T-helper 17 cell (primary cell): ENCODE measurements at regions not wholly inside any gene's neighbourhood (a gene's known extent, or its start where the extent isn't known, plus 50 kb on each side); places are given as distances from the start of the nearest gene placed in this dataset.

ENCODE experiments used
- ATAC-seq: fragments of 150-1000 bp; cut with Tn5 transposase; 2 replicates; pipeline ENCODE4 v1.10.0; 2021; ENCODE audit warnings: mild to moderate bottlenecking, moderate library complexity
- DNase-seq, 3 donors: peaks; one replicate each; pipeline versions ENCODE4 v3.0.0 to v3.0.0-alpha.2; 2020 to 2021
- H3K9me3 ChIP-seq: one replicate; pipeline ENCODE4 v1.7.0; 2013; ENCODE audit warnings: low read length, mild to moderate bottlenecking; ENCODE audit not compliant: control insufficient read depth, poor library complexity, severe bottlenecking
- H3K27ac Mint-ChIP-seq: one replicate; pipeline ENCODE4 v1.8.0; 2022; ENCODE audit warnings: mild to moderate bottlenecking, moderate library complexity, mixed read lengths
- H3K27me3 Mint-ChIP-seq: one replicate; pipeline ENCODE4 v1.8.0; 2022; ENCODE audit warnings: mixed read lengths
- H3K36me3 Mint-ChIP-seq: one replicate; pipeline ENCODE4 v1.8.0; 2022; ENCODE audit warnings: low read depth, mixed read lengths
- H3K4me1 Mint-ChIP-seq: one replicate; pipeline ENCODE4 v1.8.0; 2022; ENCODE audit warnings: mild to moderate bottlenecking, mixed read lengths
- H3K4me3 Mint-ChIP-seq: one replicate; pipeline ENCODE4 v1.8.0; 2022; ENCODE audit warnings: mild to moderate bottlenecking, moderate library complexity, mixed read lengths

DNA sequence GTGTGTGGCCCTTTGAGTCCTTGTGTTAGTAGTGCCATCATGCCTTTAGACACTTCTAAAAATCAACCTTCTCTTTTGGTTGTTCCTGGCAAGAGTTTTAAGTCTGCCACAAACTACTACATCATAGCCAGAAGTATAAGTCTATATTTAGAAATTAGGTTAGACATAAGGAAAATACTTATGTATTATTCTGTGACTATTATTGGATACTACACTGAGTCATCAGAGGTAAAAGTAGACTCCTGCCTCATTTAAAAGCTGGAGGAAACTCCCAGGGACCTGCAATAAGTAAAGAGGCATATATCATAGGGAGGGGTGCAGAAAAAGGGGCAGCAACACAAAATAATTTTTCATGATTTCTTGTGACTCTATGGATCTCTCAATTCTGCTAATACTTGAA lies 99.4 kb upstream of the OSR1 start:
- Mint-ChIP-seq H3K27me3 (peaks cover 23% of the 10 kb centered on the region), H3K36me3 (no peaks in the 10 kb centered on the region), H3K27ac (no peak overlapping the region), H3K4me1 (no peaks in the 10 kb centered on the region), H3K4me3 (no peak overlapping the region)
- H3K9me3 ChIP-seq = no peaks in the 10 kb centered on the region
- ATAC-seq (no peak), DNase-seq (no peak)

DNA sequence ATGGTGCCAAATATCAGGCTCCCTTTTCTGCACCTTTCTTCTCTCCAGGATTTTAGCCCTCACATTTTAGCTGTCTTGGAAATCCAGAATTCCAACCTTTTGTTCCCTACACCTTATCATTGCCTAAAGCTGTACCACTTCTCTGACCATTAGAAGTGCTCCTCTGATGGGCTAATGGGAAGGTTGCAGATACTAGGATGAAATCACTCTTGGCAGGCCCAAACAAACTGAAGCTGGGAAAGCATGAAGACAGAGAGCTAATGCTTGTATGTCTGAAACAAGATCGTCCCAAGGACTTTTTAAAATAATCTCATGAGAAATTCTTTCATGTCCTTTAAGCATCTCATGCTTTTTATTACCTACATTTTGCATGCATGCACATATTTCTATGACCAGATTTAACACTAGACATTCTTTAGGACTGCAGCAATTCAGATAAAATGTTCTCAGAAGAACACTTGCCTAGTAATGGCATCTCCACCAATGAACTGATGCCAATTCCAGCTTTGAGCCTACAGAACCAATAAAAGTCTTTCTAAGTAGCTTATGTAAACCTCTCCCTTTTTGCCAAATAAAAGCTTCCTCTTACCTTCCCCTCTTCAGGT lies 98.4 kb upstream of the OSR1 start:
- H3K4me3 Mint-ChIP-seq = no peak overlapping the region
- H3K36me3 Mint-ChIP-seq = no peaks in the 10 kb centered on the region
- H3K4me1 Mint-ChIP-seq = no peaks in the 10 kb centered on the region
- DNase-seq (no peak), ATAC-seq (no peak)
- peaks cover 13% of the 10 kb centered on the region for H3K27me3 Mint-ChIP-seq
- no peak overlapping the region for H3K27ac Mint-ChIP-seq
- H3K9me3 ChIP-seq = no peaks in the 10 kb centered on the region

DNA sequence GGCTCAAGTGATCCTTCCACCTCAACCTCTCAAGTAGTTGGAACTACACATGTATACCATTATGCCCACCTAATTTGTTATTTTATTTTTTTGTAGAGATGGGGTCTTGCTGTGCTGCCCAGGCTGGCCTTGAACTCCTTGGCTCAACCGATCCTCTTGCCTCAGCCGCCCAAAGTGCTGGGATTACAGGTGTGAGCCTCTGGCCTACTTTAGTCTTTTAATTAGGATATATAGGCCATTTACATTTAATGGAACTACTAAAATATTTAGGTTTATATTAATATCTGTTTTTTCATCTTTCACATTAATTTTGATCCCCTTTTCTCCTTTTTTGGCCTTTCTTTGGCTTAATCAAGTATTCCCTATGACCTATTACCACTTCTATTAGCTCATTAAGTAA lies 95.7 kb upstream of the OSR1 start:
- DNase-seq (no peak), ATAC-seq (no peak)
- no peaks in the 10 kb centered on the region for H3K36me3 Mint-ChIP-seq
- no peak overlapping the region for H3K27ac Mint-ChIP-seq
- H3K4me3 Mint-ChIP-seq = no peak overlapping the region
- no peaks in the 10 kb centered on the region for H3K4me1 Mint-ChIP-seq
- no peaks in the 10 kb centered on the region for H3K27me3 Mint-ChIP-seq
- no peaks in the 10 kb centered on the region for H3K9me3 ChIP-seq

DNA sequence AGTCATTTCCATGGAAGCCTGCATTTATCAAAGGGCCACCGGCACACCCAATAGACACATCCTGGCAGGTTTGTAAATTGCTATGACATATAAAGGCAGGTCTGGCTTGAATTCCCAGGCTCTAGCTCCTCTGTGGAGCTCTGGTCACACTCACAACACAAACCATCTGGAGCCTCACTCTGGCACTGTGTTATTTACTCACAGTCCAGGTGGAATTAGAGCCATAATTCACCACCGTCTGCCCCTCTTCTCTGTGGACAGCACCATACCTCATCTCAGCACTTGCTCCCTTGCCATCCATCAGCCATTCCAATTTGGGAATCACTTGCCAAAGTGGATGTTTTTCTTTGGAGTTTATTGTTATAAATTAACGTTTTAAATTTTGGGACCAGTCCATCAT lies 84.3 kb upstream of the OSR1 start:
- H3K4me1 Mint-ChIP-seq = no peaks in the 10 kb centered on the region
- no peak overlapping the region for H3K27ac Mint-ChIP-seq
- DNase-seq (no peak), ATAC-seq (no peak)
- no peaks in the 10 kb centered on the region for H3K36me3 Mint-ChIP-seq
- H3K27me3 Mint-ChIP-seq = peaks cover 10% of the 10 kb centered on the region
- no peak overlapping the region for H3K4me3 Mint-ChIP-seq
- H3K9me3 ChIP-seq = no peaks in the 10 kb centered on the region

DNA sequence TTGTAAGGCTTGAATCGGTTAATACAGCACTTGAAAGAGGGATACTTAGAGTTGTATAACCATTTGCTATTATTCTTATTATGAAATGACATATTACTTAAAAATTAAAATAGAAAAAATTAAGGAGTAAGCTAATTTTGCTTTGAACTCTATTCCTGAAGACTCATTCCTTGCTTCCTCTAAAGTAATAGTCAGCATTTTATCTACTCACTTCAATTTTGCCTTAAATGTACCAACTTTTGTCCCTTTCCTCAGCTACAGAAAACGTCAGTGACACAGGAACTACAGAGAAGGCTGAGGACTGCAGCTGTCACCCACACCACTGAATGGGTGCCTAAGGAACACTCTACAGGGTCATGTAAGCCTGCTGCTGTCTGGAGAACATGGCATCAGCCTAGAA lies 80.7 kb upstream of the OSR1 start:
- Mint-ChIP-seq H3K27ac (no peak overlapping the region), H3K4me1 (no peaks in the 10 kb centered on the region), H3K27me3 (peaks cover 23% of the 10 kb centered on the region), H3K4me3 (no peak overlapping the region), H3K36me3 (no peaks in the 10 kb centered on the region)
- no peaks in the 10 kb centered on the region for H3K9me3 ChIP-seq
- ATAC-seq (no peak), DNase-seq (no peak)

DNA sequence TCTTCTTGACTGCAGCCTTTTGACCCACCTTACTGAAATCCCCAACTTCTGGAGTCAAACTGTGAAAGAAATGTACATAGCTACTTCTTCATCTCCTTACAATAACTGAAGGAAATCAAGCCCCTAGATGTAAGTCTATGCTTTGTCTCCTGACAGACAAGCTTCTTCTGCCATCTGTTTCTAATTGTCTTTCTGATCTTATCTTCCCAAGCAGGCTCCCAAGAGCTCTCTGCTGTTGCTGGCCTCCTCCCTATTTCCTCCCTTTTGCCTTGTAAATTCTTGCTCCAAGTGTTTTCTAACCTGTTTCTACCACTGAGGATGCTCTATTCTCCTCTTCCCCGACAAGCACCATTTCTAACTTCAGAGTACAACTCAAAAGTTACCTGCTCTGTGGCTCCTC lies 77.4 kb upstream of the OSR1 start:
- Mint-ChIP-seq H3K36me3 (no peaks in the 10 kb centered on the region), H3K4me3 (no peak overlapping the region), H3K27me3 (peaks cover 27% of the 10 kb centered on the region), H3K27ac (no peak overlapping the region), H3K4me1 (no peaks in the 10 kb centered on the region)
- no peaks in the 10 kb centered on the region for H3K9me3 ChIP-seq
- DNase-seq = no peak
- ATAC-seq = no peak

DNA sequence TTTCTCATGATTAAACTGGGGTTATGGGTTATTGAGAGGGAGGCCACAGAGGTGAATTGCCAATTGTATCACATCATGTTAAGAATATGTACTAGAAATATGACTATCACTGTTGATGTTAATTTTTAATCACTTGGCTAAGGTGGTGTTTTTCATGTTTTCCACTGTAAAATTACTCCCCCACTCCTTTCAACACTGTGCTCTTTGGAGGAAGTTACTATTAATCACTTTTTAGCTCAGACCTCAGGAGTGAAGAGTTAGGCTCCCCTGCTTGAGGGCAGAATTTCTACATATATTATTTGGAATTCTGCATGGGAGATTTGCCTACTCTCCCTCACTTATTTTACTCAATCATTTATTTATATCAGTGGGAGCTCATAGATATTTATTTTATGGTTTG lies 76.0 kb upstream of the OSR1 start:
- H3K27me3 Mint-ChIP-seq = peaks cover 37% of the 10 kb centered on the region
- no peak overlapping the region for H3K27ac Mint-ChIP-seq
- no peaks in the 10 kb centered on the region for H3K9me3 ChIP-seq
- DNase-seq (no peak), ATAC-seq (no peak)
- no peak overlapping the region for H3K4me3 Mint-ChIP-seq
- no peaks in the 10 kb centered on the region for H3K36me3 Mint-ChIP-seq
- no peaks in the 10 kb centered on the region for H3K4me1 Mint-ChIP-seq

DNA sequence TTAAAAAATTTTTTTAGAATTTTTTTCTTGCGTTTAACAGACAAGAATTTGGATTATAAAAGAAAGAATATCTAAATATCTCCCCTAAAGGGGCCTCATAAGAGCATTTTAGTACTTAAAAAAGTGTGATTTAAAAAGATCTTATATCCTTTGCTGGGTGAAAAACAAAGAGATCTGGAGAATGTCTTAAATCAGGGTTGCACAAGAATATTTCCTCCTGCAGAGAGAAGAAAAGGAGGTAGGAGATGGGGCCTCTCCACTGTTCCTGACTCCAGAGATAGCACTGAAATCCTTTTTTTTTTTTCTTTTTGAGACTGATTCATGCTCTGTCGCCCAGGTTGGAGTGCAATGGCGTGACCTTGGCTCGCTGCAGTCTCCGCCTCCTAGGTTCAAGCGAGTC lies 68.5 kb upstream of the OSR1 start:
- Mint-ChIP-seq H3K27me3 (peaks cover 43% of the 10 kb centered on the region), H3K4me1 (no peaks in the 10 kb centered on the region), H3K4me3 (no peak overlapping the region), H3K36me3 (no peaks in the 10 kb centered on the region), H3K27ac (no peak overlapping the region)
- H3K9me3 ChIP-seq = no peaks in the 10 kb centered on the region
- ATAC-seq = no peak
- no peak for DNase-seq

DNA sequence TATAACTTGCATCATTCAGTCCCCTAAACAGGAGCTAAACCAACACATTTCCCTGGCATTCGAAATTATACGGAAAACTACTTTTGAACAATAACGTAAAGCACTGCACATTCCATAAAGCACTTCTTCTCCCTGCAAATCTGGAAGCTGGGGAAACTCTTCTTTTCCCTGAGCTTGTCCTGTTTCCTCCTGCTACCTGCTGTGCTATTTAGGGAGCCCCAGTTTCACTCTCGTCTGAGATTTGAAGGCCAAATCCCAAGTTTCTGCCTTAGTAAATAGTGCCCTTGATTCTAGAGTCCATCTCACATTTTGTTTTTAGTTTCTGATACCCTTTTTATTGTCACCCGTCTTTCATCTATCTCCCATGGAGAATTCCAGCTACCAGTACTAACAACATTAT lies 67.7 kb upstream of the OSR1 start:
- H3K9me3 ChIP-seq = no peaks in the 10 kb centered on the region
- H3K27me3 Mint-ChIP-seq = peaks cover 49% of the 10 kb centered on the region

DNA sequence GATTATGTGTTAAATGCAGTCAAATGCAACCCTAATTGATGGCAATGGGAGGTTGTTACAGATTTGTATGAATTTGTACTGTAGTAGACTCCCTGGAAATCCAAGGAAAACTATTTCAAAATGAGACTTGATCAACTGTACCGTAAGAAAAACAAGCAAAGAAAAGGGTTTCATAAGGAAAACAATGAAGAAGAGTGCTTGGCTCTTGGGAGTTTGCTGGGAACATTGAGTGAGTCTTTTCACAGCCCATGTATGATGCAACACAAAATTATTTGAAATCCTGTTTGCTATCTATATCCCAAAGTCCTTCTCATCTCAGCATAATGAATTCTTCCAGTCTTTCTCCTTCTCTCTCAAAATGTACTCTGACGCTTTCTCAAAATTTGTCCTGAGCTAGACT lies 67.0 kb upstream of the OSR1 start:
- no peak for DNase-seq
- Mint-ChIP-seq H3K4me1 (no peaks in the 10 kb centered on the region), H3K4me3 (no peak overlapping the region), H3K27me3 (peaks cover 49% of the 10 kb centered on the region), H3K36me3 (no peaks in the 10 kb centered on the region), H3K27ac (no peak overlapping the region)
- ATAC-seq = no peak
- H3K9me3 ChIP-seq = no peaks in the 10 kb centered on the region

More for the DNA sequence above, 67.7 kb upstream of the OSR1 start:
- Mint-ChIP-seq H3K36me3 (no peaks in the 10 kb centered on the region), H3K4me1 (no peaks in the 10 kb centered on the region), H3K27ac (no peak overlapping the region), H3K4me3 (no peak overlapping the region)
- ATAC-seq = no peak
- no peak for DNase-seq

DNA sequence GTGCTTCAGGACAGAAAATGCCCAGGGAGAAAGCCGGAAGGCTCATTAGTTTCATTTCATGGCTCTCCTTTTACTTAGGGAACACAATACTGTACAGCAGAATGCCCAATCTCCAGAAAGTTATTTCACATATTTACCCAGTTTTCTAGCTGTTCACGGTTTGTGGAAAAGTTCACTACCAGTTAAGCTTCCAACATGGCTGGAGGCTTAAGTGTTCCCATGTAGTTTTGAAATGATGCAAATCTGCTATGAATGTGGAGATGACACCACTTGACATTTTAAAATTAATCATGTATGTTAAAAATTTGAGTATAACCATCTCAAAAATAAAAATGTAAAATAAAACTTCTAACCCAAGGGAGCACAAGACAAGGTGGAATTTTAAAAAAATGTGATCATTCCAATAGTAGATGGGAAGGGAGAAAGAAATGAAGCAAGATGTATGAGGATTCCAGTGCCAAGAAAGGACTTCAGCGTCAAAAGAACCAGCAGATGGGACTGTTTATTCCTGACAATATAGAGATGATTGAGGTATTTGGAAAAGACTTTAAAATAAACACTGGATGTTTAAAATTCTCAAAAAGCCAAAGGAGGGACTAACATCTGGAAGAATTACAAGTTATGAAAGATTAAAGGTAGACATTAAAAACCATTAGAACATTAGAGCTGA lies 60.9 kb upstream of the OSR1 start:
- H3K9me3 ChIP-seq = no peaks in the 10 kb centered on the region
- DNase-seq (no peak), ATAC-seq (no peak)
- Mint-ChIP-seq H3K4me1 (no peaks in the 10 kb centered on the region), H3K27ac (no peak overlapping the region), H3K36me3 (no peaks in the 10 kb centered on the region), H3K4me3 (no peak overlapping the region), H3K27me3 (peaks cover 39% of the 10 kb centered on the region)

DNA sequence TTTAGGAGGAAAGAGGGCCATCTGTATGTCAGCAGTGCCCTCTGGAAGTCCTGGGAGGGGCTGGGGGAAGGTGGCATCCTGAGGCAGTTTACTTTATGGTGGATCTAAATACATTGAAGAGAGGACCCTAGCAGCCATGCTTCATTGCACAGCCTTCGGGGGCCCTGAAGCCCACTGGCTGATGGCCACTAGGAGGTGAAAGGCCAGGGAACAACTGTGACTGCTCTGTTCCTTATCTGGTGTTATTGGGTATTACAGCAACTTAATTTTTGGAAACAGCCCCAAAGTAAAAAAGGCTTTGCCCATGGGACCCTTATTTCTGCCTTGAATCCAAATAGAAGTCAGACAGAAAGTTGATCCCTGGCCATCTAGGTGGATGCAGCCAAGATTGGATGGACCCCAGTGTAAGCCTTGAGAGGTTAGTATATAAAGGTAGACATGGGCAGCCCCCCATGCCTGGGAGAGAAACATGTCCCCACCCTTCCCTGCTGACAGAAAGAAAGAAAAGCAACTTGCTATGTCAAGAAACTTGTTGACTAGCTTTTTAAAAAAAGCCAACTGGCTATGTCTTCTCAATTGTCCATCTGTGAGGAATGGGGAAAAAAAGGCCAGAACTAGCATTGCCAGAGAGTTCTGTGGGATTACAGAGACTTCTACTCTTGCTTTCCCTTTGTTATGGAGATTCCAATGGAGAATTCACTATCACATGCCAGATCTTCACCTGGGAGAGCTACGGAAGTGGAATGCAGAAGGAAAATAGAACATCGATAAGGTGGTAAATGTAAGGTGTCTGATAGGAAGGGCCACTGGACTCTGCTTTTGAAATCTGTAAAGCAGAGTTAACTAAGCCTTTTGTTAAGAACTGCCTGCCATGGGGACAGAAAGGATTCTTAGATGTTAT lies 58.6 kb upstream of the OSR1 start:
- H3K4me1 Mint-ChIP-seq = no peaks in the 10 kb centered on the region

DNA sequence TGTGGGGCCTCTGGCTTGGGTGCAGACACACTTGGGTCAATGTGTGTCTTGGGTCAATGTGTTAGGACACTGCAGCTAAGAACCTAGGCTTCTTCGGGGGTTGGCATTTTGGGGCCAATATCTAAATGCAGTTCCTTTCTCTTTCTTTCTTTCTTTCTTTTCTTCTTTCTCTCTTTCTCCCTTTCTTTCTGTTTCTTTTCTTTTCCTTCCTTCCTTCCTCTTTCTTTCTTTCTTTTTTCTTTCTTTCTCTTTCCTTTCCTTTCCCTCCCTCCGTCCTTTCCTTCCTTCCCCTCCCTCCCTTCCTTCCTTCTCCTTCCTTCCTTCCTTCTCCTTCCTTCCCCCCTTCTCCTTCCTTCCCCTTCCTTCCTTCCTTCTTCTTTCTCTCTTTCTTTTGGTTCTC lies 57.7 kb upstream of the OSR1 start:
- ATAC-seq = no peak
- Mint-ChIP-seq H3K36me3 (no peaks in the 10 kb centered on the region), H3K27ac (no peak overlapping the region), H3K27me3 (peaks cover 27% of the 10 kb centered on the region), H3K4me3 (no peak overlapping the region), H3K4me1 (no peaks in the 10 kb centered on the region)
- H3K9me3 ChIP-seq = no peaks in the 10 kb centered on the region
- DNase-seq = no peak

More for the DNA sequence above, 58.6 kb upstream of the OSR1 start:
- ATAC-seq (no peak), DNase-seq (no peak)
- H3K9me3 ChIP-seq = no peaks in the 10 kb centered on the region
- Mint-ChIP-seq H3K36me3 (no peaks in the 10 kb centered on the region), H3K27ac (no peak overlapping the region), H3K4me3 (no peak overlapping the region), H3K27me3 (peaks cover 34% of the 10 kb centered on the region)
